Stimulated activated naive CD4-positive, alpha-beta T cell treated with Interleukin-2 at 50 U/mL for 16 hours (primary cell): ENCODE measurements at regions not wholly inside any gene's neighbourhood (a gene's known extent, or its start where the extent isn't known, plus 50 kb on each side); places are given as distances from the start of the nearest gene placed in this dataset.
"Not testable (repeated sequence)": the region's sequence is repeated elsewhere in the genome, so short reads cannot be mapped to it uniquely, and the experiment has no call there.

Experiments
- DNase-seq: peaks from one replicate; lab custom pipeline; 2025; lab: John Stamatoyannopoulos, UW

DNA sequence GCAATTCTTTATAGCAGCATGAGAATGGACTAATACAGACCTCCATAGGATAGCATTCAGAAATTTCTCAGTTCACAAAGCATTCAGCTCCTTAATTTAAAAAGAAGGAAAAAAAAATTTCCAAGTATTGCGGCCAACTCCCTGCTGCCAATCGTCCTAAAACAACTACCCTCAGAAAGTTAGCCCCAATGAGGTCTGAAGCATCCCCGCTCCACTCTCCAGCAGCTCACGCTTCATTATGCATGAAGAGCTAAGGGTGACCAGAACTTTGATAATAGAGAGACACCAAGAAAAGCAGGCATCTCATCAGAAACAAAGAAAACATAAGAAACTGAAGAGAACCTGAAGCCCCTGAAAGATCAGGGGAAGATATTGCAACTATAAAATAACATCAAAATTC is 172.8 kb upstream of the NUDT4 start:
- no peak for DNase-seq

DNA sequence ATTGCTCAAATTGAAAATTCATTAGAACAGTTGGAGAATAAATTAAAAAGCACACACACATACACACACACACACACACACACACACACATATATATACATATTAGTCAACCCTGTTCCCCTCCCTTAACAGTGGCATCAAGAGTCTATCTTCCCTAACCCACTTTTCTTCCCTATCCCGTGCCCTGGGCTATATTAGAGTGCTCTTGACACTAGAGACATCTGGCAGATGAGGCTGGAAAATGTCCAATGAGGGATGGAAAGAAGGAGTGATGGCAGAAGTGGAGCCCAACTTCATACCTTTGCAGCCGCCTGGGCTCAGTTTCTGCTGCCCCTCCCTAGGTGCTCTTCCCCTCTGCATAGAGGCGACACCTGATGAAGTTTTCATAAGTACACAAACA is 172.4 kb upstream of the NUDT4 start:
- DNase-seq: no peak

DNA sequence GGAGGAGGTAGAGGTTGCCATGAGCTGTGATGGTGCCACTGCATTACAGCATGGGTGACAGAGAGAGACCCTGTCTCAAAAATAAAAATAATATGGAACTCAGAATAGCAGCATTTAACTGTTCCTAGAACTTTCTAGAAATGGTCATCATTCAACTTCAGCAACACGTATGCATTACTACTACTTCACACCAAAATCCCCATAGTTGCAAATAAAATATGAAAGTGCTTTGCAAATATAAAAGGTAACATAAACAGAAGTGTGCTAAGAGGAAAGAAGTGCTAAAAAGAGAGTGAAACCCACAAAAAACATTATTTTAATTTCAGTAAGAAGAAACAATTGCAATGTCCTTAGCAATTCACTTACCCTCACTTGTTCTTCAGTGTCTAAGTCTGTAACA is 169.7 kb upstream of the NUDT4 start:
- no peak for DNase-seq

DNA sequence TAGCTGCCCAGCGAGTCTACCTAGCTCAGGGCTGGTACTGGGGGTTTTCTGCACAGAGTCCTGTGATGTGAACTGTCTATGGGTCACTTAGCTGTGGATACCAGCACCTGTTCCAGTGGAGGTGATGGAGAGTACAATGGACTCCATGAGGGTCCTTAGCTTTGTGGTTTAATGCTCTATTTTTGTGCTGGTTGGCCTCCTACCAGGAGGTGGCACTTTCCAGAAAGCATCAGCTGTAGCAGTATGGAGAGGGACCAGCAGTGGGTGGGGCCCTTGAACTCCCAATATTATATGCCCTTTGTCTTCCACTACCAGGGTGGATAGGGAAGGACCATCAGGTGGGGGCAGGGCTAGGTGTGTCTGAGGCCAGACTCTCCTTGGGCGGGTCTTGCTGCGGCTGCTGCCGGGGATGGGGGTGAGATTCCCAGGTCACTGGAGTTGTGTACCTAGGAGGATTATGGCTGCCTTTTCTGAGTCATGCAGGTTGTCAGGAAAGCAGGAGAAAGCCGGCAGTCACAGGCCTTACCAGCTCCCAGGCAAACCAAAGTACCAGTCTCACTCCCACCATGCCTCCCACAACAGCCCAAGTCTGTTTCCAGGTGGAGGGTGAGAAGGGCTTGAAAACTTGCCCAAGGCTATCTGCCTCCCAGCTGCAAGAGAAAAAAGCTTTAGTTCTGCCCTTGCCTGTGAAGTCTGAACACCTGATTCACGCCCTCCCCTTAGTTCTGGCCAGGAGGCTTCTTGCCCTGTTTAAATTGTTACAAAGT is 163.0 kb upstream of the NUDT4 start:
- no peak for DNase-seq

- no peak for DNase-seq
Measured at GRCh38 chr12:93215290-93215678, 162.4 kb upstream of the NUDT4 start.

DNA sequence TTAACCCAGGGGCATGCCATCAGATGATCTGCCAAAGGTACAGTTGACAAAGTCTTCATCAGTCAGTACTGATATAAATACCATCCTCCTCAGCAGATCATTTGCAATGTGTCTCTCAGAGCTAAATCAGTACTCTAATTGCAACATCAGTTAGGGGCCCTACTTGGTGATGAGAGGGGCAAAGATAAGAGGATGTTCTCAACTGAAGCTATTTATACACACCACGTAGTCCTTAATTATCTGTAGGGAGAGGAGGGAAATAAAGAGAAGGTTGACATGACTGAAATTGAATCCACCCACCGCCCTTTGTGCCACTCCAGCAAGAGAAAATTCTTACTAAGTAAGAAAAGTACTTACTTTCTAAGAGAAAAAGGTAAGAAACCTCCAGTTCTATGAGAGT is 157.8 kb upstream of the NUDT4 start:
- DNase-seq: no peak

DNA sequence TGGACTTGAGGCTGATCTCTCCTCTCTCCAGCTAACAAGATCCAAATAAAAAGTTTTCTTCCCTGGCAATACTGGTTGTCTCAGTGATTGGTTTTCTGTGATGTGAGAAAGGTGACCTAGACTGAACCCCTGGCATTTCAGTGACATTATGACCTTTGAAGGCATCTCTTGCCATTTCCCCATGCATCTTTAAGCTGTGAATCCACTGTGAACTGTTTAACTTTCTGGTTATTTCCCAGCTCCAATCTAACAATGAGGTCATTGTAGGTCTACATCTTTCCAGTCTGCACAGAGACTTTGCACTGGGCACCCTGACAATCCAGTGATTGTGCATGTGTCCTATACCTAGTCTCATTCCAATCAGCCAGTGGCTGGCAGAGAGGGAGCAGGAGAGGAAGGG is 155.9 kb upstream of the NUDT4 start:
- DNase-seq: no peak

DNA sequence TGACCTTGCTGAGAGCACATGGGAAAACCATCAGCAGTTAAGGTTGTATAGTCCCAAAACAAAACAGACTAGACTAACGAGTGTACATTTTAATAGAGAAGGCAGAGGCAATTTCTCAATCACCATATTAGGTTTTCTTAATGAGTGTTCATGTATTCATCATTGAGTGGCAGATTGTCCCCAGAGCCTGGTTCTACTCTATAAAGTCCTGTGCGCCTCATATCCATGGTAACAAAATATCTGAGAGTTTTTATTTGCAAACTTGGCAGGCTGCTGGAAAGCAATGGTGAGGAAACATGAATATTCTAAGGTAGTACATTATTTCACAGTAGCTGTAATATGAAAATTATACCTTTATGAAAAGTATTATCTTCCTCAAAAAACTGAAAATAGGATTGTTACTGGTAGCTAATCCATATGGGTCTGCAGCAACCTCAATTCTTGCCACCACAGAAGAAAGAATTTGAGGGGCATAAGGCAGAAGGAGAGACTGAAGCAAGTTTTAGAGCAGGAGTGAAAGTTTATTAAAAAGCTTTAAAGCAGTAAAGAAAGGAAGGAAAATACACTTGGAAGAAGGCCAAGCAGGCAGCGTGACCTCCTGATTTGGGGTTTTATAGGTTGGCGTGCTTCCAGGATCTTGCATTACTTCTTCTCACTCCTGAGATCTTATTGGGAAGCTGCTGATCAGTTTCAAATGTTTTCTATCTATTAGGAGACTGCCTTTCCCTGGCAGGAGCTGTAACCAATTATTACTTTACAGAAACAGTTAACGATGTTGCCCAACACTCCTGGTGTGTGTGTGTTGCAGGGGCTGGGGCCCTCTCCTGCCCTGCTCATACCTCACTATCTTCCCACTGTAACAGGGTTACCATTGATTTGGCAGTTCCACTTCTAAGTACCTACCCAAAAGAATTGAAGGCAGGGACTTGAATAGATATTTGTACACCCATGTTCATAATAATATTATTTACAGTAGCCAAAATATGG is 154.0 kb upstream of the NUDT4 start:
- no peak for DNase-seq

GRCh38 chr12:93225094-93225493 is 152.6 kb upstream of the NUDT4 start:
- no peak for DNase-seq

GRCh38 chr12:93226361-93226760 is 151.4 kb upstream of the NUDT4 start:
- DNase-seq: no peak

DNA sequence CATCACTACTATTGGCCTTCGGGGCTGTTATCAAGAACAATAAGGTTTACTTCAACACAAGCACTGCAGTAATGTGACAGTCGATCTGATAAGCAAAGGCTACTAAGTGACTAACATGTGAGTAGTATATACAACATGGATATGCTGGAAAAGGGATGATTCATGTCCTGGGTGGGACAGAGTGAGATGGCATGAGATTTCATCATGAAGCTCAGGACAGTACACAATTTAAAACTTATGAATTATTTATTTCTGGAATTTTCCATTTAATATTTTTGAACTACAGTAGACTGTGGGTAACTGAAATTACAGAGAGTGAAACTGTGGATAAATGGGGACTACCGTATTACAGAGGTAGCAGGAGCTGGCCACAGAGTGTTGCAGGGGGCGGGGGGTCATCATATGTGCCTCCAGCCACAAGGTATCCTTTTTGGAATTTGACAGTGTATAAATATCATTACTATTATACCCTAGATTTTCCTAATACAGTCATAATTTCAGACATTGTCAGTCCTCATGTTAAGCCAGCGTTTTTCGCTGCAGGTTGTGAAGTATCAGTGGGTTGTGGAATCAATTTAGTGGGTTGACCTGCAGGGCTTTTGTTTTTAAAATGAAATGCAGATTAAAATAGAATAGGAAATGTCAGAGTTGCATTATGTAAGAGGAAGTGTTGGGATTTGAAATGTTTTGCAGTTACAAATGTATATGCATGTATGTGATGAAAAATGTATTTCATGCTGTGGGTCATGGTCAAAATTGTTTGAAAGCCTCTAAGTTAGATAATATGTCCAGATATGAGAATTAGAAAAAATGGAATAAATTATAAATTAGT is 148.0 kb upstream of the NUDT4 start:
- DNase-seq: no peak

GRCh38 chr12:93230326-93230720 is 147.4 kb upstream of the NUDT4 start:
- no peak for DNase-seq

- DNase-seq: no peak
Measured at GRCh38 chr12:93231938-93232337, 145.8 kb upstream of the NUDT4 start.

GRCh38 chr12:93234641-93235040 is 143.1 kb upstream of the NUDT4 start:
- DNase-seq: no peak

DNA sequence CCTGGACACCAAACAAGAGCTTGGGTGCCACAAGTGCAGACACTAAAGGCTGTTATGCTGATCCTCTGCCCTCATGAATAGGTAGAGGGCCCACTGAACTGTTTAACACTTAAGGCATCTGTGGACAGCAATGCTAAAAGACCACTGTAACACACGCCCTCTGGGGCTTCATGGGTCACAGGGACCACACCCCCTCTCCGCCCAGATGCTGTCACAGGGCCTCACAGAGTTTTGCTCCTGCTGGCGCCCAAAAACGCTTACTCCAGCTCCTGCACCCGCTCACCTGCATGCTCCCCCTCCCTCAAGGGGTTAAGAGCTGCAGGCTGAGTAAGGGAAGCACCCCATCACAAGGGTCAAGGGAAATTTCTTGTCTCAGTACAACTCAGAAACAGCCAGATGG is 141.8 kb upstream of the NUDT4 start:
- DNase-seq: no peak

- DNase-seq: no peak
Measured at GRCh38 chr12:93237235-93237915, 140.3 kb upstream of the NUDT4 start.

- not testable (repeated sequence) for DNase-seq
Measured at GRCh38 chr12:93238512-93239262, 139.0 kb upstream of the NUDT4 start.

GRCh38 chr12:93239789-93240188 is 137.9 kb upstream of the NUDT4 start:
- DNase-seq: not testable (repeated sequence)

DNA sequence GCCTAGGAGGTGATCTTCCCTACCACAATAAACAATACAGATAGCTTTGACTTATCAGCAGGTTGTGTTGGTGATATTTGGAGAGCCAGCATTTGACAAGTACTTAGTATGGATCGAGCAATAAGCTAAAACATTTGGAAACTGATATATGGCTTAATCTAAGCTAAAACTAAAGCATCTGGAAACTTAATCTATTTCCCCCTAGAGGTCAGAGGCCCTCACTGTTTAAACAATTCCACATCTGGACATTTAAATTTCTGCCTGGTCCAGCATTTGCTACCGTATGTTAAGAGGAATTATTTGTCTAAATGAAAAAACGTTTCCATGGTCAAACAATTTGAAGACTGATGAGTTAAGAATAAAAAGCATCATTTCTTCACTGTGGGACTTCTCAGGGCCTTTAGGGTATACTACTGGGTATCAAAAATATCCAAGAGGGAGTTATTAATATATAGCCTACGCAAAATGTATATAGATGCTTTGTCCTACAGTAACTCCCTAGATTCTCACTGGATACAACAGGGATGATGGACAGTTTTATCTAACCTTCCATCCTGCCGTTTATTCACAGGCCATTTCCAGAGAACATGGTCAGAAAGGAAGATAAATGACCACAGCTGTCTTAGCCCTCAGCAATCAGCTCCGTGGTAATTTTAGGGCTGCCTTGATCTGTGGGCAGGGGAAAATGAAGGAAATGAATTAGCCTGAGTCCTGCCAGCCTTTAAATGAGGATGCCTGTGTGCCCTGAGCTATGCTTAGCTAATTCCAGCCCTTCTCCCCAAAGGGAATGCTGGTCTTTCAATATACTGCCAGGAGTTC is 135.4 kb upstream of the NUDT4 start:
- DNase-seq: no peak

GRCh38 chr12:93243382-93243688 is 134.4 kb upstream of the NUDT4 start:
- DNase-seq: no peak
